SW 1271 (cell line): ENCODE measurements at regions not wholly inside any gene's neighbourhood (a gene's known extent, or its start where the extent isn't known, plus 50 kb on each side); places are given as distances from the start of the nearest gene placed in this dataset.

Experiments
- DNase-seq, 2 experiments: peaks; one replicate each; lab custom pipeline; 2025; lab: John Stamatoyannopoulos, UW

DNA sequence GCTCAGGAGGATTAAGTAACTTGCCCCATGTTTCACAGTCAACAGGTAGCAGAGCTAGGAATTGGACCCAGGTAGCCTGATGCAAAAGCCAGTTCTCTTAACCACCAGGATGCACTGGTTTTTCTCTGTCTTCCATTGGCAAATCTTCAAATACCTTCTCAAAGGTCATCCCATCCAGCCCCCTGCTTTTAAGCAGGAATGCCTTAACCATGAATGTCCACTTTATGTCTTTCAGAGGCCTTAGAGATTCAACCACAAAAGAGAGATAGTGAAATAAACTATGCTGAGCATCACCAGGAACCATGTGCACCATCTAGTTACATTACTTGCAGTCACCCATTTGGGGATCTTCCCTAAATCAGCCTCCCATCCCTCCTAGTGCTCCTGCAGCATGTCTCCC is 94.3 kb downstream of the C17orf67 start:
- DNase-seq = no peak

DNA sequence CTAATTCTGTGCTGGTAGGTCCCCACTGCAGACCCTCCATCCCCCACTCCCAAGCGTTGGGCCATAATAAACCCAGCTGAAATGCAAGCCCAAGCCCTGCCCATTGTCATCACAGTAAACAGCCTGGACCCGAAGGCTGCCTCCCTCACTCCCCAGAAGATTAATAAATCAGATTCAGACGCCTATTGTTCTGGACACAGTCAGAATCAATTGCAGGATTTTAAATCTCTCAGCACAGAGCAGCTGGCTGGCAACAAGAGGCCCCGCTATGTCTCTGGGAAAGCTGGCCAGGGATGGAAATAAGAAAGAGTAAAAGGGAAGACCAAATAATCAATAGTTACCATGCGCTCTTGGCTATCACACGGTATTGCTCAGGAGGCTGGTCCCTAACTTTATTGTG is 93.9 kb downstream of the C17orf67 start:
- no peak for DNase-seq

DNA sequence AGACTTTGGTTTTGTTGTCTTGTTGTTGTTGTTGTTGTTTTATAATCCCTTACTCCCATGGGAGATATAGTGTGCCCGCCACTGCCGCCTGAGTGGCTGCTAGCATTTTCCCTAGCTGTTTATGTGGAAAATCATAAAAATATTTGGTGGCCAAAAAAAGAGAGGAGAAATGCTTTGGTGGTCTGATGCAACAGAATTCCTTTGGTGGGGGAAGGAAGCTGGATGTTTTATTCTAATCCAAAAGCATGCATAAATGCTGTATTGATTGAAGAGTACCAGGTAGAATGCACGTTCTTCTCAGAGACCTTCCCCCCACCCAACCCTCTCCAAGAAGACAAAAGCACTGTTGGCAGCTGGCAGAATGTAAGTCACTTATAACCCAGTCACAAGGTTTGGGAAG is 93.2 kb downstream of the C17orf67 start:
- DNase-seq = no peak
